T1000 (cell line): ENCODE measurements at regions not wholly inside any gene's neighbourhood (a gene's known extent, or its start where the extent isn't known, plus 50 kb on each side); places are given as distances from the start of the nearest gene placed in this dataset.
"Not testable (repeated sequence)": the region's sequence is repeated elsewhere in the genome, so short reads cannot be mapped to it uniquely, and the experiment has no call there.

Experiments used
- DNase-seq: peaks from one replicate; lab custom pipeline; 2025; ENCODE audit warnings: mixed read lengths; lab: John Stamatoyannopoulos, UW

DNA sequence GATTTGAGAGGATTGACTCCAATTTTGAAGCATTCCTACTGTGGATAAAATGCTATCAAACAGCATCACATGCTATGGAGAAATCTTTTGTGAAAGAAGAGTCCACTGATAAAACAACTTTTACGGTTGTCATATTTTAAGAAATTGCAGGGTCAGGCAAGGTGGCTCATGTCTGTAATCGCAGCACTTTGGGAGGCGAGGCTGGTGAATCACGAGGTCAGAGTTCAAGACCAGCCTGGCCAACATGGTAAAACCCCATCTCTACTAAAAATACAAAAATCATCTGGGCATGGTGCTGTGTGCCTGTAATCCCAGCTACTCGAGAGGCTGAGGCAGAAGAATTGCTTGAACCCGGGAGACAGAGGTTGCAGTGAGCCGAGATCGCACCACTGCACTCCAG lies 338.8 kb upstream of the SOX9 start:
- DNase-seq: not testable (repeated sequence)

DNA sequence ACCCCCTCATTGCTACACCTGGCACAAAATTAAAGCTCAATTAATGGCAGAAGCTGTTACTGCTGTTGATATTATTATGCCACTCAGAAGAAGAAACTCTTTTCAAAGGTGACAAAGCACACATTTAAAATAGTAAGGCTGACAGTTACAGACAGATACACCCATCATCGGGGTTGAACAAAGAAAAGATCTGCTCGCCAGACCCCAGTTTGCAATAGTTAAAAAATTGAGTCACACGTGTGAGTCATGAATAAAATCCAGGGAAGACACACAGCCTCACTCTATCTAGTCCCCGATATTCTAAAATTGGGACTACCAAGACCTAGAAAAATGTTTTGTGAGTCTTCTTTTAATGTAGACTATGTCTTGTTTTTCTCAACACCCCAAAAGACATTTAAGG lies 330.0 kb upstream of the SOX9 start:
- DNase-seq: no peak

DNA sequence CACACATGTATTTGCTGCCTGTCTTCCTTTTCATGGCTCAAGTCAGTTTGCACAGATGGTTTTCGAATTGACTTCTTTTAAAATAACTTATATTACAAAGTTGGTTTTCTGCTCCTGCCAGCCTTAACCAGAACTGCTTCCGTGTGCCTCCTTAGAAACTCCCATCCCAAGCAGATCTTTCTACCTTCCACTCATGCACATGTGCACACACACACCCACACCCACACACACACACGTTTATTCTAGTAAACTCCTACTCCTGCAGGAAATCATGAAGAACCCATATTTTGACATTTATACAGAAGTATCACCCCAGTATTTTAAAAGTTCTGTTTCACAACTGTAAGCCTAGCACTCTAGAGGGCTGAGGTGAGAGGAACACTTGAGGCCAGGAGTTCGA lies 329.5 kb upstream of the SOX9 start:
- DNase-seq: no peak

DNA sequence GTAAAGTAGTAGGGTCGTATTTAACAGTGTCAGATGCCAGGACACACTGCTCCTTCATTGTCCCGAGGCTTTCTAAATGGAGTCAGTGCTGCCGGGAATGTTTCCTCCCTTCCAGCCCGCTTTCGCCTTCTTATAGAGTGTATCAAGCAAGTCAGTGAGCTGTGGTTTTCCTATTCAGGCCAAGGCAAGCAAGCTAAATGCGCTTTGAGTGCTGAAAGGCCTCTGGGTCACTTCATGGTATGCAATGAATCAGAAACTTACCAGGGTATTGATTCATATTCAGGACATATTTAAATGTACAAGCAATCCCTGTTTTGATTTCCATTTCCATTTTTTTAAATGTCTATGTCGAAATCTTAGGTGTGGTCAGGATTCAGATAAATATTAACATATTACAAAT lies 327.9 kb upstream of the SOX9 start:
- no peak for DNase-seq

DNA sequence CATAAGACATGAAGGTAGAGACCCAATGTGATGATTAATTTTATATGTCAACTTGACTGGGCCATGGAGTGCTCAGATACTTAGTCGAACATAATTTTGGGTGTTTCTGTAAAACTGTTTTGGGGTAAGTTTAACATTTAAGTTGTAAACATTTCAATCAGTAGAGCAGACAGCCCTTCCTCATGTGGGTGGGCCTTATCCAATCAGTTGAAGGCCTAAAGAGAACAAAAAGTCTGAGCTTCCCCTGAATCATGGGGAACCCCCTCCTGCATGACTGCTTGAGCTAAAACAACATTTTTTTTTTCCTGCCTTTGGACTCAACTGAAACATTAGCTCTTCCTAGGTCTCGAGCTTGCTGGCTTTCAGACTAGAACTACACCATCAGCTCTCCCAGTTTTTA lies 327.3 kb upstream of the SOX9 start:
- no peak for DNase-seq

DNA sequence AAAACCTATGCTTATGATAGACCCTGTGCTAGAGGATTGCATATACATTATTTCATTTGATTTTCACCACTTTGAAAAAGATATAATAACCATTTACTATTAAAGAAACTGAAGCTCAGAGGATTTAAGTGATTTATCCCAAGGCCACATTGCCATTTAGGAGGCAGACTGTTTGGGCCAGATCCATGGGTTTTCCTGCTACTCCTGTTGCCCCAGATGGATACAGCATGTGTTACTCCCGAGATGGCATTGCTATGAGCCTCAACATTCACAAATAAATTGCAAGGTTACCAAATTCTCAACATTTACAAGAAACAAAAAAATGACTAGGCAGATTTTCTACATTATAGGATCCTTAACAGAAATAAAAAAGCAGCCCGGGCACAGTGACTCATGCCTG lies 322.1 kb upstream of the SOX9 start:
- DNase-seq: no peak

DNA sequence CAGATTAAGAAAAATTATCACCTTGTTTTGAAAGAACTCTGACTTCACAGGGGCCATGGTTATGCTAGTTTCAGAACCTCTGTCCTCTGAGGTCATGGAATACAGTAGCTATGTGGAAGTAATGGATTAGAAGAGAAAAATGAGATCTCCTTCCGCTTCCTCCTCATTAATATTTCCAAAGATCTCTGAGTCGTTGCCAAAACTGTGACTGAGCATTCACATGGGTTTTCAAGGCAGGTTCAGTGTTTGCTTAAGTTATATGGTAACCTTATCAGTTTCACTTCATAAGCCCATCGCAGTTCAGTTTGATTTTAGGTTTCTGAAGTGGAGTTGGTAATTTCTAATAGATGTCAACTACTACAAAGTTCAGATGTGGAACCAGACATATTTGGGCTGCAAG lies 321.2 kb upstream of the SOX9 start:
- DNase-seq: no peak

DNA sequence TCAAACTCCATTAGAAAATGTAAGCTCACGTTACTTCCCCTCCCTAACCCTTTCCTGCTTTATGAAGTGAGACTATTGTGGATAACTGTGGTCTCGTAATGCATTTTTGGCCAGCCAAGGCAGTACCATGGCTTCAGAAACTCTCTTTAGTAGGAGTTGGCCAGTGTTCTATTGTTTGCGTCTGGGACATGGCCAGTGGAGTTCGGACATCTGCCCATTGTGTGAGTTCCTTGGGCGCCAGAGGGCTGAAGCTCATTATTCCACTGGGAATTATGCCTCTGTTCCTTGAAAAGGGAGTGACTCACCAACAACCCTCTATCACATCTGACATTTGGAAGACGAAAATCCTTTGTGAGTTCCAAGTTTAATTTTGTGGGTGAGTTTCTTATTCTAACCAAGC lies 319.5 kb upstream of the SOX9 start:
- DNase-seq: no peak

DNA sequence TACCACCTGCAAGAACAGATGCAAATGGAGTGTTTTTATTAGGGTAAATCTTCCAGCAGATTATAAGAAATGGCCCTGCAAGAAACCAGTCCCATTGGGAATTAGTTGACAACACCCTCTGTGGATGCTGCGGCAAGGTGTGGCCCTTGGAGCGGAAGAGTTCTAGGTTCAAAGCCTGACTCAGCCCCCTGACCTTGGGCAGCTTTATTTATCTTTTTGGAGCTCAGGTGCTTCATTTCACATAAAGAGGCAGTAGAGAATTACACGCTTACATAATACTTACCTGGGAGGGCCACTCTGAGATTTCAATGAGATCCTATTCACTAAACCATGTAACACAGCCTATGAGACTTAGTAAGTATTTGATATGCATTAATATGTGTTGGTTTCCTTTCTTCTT lies 318.2 kb upstream of the SOX9 start:
- DNase-seq: no peak

DNA sequence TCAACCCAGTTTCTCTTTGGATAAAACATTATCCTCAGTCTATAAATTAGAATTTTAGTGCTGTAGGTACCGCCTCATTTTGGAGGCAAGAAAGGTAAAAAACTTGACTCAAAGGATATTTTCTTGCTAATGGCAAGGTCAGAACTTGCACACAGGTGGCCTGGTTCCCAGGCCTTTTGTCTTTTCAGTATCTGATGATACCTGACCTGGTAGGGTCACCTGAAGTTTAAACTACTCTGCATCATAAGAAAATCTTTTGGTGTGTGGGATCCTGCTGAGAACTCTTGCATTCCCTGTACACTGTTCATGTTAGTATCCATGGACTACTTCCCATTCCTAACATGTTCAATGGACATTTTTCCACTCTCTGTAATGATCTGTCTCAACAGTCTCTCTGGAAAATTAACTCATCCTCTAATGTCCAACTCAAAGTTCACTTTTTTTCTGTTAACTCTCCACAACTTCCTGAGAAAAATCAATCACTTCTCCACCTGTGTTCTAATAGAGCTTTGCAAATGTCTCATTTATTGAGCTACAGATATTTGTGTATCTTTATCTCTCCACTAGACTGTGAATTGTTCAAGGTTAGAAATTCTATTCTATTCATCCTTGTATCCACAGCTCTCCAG lies 317.1 kb upstream of the SOX9 start:
- no peak for DNase-seq

DNA sequence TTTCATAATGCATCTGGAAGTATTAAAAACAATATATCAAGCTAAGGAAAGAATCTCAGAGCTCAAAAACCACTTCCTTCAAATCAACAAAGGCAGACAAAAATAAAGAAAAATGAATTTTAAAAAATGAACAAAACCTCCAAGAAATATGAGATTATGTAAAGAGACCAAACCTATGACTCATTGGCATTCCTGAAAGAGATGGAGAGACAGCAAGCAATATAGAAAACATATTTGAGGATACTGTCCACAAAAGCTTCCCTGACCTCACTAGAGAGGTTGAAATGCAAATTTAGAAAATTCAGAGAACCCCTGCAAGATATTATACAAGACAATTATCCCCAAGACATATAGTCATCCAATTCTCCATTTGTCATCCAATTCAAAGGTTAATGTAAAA lies 311.3 kb upstream of the SOX9 start:
- no peak for DNase-seq

DNA sequence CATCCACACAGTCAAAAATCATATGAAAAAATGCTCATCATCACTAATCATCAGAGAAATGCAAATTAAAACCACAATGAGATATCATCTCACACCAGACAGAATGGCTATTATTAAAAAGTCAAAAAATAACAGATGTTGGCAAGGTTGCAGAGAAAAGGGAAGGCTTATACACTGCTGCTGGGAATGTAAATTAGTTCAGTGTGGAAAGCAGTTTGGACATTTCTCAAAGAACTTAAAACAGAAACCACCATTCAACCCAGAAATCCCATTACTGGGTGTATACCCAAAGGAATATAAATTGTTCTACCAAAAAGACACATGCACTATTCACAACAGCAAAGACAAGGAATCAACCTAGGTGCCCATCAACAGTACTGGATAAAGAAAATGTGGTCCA lies 307.0 kb upstream of the SOX9 start:
- not testable (repeated sequence) for DNase-seq

DNA sequence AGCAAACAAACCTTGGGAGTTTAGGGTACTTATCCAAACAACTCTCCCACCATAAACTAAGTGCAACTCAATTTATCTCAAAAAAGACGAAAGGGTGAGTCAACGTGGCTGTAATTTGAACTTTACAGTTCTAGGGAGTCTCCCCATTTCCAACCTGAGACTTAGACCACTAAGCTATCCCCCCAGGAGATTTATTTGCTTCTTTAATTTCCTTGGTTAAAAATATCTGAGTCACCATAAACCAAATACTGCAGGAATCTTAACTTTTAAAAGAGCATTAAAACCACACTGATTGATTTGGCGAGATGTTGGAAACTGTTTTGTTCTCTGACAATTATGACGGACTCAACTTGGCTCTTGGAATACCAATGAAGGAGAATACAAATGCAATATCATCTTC lies 299.3 kb upstream of the SOX9 start:
- DNase-seq: no peak

DNA sequence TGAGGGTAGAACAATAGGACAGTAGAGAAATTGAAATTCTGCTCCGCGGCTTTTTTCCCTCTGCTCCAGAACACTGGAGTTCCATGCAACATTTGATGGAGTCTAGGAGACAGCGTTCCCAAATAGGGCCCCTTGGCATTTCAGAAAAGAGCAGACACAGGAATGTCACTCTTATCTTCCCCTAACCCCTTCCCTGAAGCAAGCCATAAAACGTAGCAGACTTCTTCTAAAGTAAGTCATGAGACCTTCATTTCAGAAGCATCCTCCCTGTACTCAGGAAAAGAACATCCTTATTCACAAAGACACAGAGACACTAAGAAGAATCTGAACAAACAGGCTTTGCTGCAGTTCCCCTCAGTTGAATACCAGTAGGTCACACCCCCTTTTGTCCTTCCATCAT lies 296.1 kb upstream of the SOX9 start:
- DNase-seq: no peak

DNA sequence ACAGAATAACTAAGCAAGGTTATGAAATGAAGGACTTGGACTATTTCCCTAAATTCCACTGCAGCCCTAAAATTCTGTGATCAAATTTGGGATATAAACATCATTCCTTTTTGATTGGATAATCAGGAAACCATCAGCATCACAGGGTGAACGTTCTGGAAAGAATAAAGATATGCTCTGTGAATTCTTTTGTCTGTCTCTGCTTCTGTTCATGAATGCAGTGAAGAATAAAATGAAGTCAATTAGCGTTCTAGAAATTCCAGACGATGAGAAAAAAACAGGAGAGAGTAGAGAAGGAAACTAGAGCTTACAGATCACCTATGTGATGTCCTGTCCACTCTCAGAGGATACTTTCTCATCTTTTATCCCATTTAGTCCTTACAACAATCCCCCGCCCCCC lies 295.1 kb upstream of the SOX9 start:
- no peak for DNase-seq

DNA sequence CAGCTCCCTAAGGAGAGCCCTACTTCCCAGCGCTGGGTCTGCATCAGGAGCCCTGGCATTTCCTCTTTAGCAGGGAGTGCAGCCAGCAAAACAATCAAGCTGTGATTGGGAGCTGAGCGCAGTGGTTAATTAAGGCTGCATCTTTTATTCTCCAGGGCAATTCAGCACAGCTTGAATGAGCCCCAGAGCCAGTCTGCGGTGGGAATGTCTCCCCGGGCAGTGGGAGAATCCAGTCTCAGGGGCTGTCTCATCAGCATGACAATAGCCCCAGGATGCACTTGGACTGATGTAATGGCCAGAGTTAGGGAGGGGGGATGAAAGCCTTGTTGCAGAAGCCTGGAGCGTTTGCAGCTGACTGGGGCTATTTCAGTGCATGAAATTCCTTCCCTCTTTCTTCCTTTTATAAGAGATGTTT lies 292.6 kb upstream of the SOX9 start:
- peak; percentile 87 for DNase-seq

DNA sequence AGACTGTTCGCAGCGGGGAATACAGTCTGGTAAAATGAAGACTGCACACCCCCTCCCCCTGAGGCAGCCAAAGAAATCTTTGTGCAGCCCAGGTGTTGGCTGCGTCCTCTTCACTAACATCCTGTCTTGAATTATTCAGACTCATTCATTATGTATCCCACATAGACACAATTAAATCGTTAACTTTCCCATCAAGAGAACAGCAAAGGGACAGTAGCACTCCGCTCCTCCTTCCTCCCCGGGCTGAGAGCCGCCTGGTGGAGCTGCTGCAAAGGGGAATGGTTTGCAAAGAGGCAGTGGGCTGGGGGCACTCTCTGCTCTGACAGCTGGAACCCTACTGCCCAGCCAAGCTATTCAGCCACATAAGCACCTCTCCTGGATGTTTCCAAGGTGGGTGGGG lies 290.0 kb upstream of the SOX9 start:
- DNase-seq: no peak

DNA sequence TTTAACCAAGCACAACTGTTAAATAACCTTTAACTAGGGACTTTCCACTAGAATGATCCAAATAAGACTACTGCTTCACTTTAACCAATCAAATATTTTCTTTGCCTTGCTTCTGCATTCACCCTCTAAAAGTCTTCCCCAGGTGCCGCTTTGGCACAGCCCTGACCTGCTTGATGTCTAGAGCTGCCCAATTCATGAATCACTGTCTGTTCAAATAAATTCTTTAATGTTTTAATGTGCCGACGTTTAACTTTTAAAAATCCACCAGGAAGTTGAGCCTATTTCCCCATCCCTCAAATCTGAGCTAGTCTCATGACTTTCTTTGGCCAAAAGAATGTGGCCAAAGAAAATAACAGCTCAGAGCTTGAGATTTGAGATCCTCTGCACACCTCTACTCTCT lies 277.8 kb upstream of the SOX9 start:
- no peak for DNase-seq

DNA sequence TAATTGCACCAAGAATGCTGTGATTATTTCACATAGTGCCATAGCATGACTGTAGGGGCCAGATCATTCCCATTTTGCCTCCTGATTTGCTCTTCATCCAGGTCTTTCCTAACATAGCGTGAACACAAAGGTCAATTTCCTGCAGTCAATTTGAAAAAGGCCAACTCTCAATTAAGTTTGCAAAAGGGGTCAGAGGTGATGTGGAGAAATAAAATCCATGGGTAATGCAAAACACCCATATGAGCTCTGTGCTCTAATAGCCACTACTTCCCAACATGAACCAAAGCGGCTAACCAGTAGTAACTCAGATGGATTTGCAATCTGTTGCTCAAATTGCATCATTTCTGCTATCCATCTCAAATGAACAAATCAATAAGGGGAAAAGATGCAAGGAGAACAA lies 275.5 kb upstream of the SOX9 start:
- DNase-seq: no peak

DNA sequence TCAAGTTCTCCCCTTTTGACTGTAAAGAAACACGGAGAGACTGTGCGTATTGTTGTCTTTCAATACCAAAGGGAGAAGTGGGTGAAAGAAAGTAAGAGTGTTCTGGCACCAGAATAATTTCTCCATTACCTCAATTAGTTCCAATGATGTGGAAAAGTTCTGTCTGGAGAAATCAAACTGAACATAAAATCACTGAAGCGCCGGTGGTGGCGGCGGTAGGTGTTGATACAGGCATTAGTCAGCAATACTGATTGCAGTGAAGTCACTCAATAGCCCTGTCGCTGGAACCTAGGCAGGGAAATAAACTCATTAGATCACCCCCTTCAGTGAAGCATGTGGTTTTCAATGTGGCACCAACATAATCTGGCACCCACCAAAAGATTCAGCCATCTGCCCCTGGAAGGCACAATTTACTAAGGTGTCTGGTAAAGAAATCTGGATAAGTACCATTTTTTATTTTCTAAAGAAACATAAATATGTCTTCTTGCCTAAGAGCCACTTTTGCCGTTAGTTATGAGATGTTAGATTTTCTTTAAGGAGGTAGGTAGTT lies 274.2 kb upstream of the SOX9 start:
- DNase-seq: no peak

DNA sequence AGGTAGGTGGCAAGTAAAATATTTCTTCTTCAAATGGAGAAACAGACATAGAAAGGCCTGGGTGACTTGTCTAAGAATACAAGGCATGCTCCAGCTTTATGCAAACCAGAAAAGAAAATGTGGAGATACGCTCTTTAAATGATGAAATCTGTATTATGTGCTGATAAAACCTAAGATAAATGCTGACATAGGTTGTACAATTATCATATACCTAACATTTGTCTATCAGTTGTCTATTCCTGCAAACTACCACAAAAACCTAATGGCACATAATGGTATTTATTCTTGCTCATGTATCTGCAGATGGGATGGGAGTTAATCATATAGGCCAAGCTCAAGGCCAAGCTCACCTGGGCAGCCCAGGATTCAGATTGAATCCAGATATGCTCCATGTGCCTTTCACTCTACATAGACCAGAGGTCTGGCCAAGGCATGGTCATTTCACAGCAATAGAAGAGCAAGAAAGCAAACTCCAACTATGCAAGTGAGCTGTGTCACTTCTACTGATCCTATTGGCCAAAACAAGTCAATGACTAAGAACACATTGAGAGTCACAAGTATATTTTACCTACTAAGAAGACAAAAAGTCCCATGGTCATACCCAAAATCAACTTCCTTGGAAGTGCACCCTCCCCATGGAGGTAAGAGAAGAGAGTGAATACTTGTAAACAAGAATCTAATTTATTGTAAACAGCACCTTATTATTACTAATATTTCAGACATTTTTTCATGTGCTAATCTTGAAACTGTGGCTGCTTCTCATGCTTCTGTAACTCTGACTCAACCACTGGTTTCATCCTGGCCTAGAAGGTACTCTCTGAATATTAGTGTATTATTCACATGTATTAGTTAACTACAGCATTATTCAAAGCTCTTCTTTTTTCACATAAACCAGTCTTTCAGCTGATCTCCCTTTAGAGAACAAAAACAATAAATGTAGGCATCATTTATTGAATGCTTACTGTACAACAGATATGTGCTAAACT lies 270.7 kb upstream of the SOX9 start:
- DNase-seq: no peak

DNA sequence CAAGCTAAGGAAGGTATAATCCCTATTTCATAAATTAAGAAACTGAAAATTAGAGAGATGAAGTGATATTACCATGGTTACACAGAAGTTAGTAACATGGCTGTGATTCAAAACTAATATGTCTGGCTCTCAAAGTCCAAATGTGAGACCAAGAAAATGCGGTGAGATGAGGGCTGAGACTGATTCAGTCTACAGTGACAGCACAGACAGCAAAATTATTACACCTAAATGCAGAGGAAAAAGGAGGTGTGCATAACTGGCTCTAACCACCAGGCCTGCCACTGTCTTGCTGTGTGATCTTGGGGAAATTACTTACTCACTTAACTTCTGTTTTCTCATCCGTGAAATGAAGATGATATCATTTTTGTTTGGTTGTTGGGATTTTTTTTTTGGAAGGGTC lies 270.0 kb upstream of the SOX9 start:
- no peak for DNase-seq

DNA sequence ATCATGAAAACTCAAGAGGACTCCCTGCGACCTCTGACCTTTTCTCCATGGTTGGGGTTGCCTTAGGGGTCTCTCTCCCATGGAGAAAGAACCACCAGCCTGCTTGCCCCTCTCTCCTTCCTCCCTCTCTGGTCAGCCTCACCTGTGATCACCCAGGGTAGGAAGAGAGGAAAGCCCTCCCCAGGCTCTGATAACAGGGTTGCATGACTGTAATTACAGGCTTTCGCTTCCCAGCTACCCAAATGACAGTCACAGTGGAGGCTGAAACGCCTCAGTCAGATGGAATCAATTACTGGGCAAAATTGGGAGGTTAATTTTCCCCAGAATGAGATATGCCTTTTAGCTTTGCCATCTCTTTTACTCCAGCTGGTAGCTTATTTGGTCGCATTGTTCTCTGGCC lies 265.8 kb upstream of the SOX9 start:
- no peak for DNase-seq
